ENCODE measurements at regions not wholly inside any gene's neighbourhood (a gene's known extent, or its start where the extent isn't known, plus 50 kb on each side); places are given as distances from the start of the nearest gene placed in this dataset.

DNA sequence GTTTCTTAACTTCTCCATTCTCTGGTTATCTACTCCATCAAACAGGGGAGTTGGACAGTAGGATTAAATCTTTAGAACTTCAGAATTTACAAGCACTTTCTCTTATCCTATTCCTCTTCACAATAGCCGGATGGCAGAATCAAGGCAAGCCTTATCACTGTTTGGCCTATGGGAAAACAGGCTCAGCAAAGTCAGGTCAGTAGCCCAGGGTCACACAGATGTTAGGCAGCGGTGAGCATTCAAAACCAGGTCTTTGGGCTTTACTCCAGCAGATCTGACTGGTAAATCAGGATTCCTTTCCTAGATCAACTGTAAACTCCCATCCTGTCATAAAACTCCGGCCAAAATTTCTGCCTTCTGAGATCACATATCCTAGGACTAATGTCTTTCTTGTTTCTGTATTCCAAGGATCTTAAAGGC, 258.4 kb downstream of the OPA1 start:
- Histone ChIP-seq H3K4me3 (ENCODE audit: extremely low read depth, insufficient read depth, low read length, poor library complexity, severe bottlenecking) (no peak overlapping the region), H3K9me3 (ENCODE audit: control insufficient read depth, low read length) (peaks cover 7% of the 10 kb centered on the region), H3K27ac (ENCODE audit: low read depth, low read length, severe bottlenecking) (peak overlapping the region; percentile 18), H3K4me1 (ENCODE audit: control insufficient read depth, insufficient read depth, low read length, poor library complexity, severe bottlenecking) (peaks cover 29% of the 10 kb centered on the region), H3K36me3 (ENCODE audit: control insufficient read depth, insufficient read depth, low read length) (no peaks in the 10 kb centered on the region)
- 85 to 90% methylated on average over 1 to 3 of the region's 3 CpGs for WGBS, 2 experiments (ENCODE audit: insufficient coverage in 2 of 2)

GRCh38 chr3:193851941-193852674, 259.1 kb downstream of the OPA1 start:
- Histone ChIP-seq H3K36me3 (ENCODE audit: control insufficient read depth, insufficient read depth, low read length) (no peaks in the 10 kb centered on the region), H3K4me1 (ENCODE audit: control insufficient read depth, insufficient read depth, low read length, poor library complexity, severe bottlenecking) (peaks cover 29% of the 10 kb centered on the region), H3K9me3 (ENCODE audit: control insufficient read depth, low read length) (peaks cover 7% of the 10 kb centered on the region), H3K27ac (ENCODE audit: low read depth, low read length, severe bottlenecking) (peak overlapping the region; percentile 18), H3K4me3 (ENCODE audit: extremely low read depth, insufficient read depth, low read length, poor library complexity, severe bottlenecking) (no peak overlapping the region)
- WGBS, 2 experiments (ENCODE audit: insufficient coverage in 2 of 2) = 21 to 39% methylated on average over 8 to 9 of the region's 13 CpGs

GRCh38 chr3:193852901-193853300, 259.9 kb downstream of the OPA1 start:
- no peak overlapping the region for H3K27ac ChIP-seq (ENCODE audit: low read depth, low read length, severe bottlenecking)
- peaks cover 29% of the 10 kb centered on the region for H3K4me1 ChIP-seq (ENCODE audit: control insufficient read depth, insufficient read depth, low read length, poor library complexity, severe bottlenecking)
- H3K36me3 ChIP-seq (ENCODE audit: control insufficient read depth, insufficient read depth, low read length) = no peaks in the 10 kb centered on the region
- no CpG with 5 or more reads among the region's 1 CpG for WGBS, 2 experiments (ENCODE audit: insufficient coverage in 2 of 2)
- H3K4me3 ChIP-seq (ENCODE audit: extremely low read depth, insufficient read depth, low read length, poor library complexity, severe bottlenecking) = no peak overlapping the region
- peaks cover 7% of the 10 kb centered on the region for H3K9me3 ChIP-seq (ENCODE audit: control insufficient read depth, low read length)

DNA sequence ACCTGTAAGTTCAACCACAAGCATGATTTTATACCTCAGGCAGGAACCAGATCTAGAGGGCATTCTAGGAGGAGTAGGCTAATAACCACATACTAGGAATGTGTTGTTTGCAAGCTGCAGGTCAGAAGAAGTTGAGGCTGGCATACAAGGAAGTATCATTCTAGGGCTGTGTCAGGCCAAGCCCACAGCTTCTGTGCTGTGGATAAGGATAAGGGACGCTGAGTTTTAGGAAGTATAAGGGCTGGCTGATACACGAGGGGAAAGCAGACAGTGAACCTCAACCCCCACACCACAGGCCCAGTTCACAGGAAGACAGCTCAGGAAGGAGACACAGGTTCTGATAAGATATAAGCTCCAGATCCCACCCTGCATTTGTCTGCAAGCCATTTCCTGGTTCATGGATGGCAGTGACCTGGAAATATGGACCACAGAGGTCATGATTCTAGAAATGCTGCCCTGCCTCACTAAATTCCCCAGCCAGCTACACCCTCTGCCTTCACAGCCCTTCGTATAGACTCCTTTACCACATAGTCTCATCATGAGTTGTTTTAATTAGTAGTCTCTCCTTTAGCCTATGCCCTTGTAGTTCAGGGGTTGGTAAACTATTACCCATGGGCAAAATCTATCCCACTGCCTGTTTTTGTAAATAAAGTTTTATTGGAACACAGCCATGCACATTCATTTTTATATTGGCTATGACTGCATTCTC, 260.7 kb downstream of the OPA1 start:
- 100% methylated on average over 1 of the region's 3 CpGs; no CpG with 5 or more reads in 1 of the 2 experiments for WGBS, 2 experiments (ENCODE audit: insufficient coverage in 2 of 2)
- H3K27ac ChIP-seq (ENCODE audit: low read depth, low read length, severe bottlenecking) = peak overlapping the region; percentile 24
- no peak overlapping the region for H3K4me3 ChIP-seq (ENCODE audit: extremely low read depth, insufficient read depth, low read length, poor library complexity, severe bottlenecking)
- H3K4me1 ChIP-seq (ENCODE audit: control insufficient read depth, insufficient read depth, low read length, poor library complexity, severe bottlenecking) = peaks cover 29% of the 10 kb centered on the region
- H3K9me3 ChIP-seq (ENCODE audit: control insufficient read depth, low read length) = peaks cover 4% of the 10 kb centered on the region
- H3K36me3 ChIP-seq (ENCODE audit: control insufficient read depth, insufficient read depth, low read length) = no peaks in the 10 kb centered on the region

GRCh38 chr3:193857996-193858395, 265.0 kb downstream of the OPA1 start:
- H3K27ac ChIP-seq (ENCODE audit: low read depth, low read length, severe bottlenecking) = no peak overlapping the region
- peaks cover 18% of the 10 kb centered on the region for H3K4me1 ChIP-seq (ENCODE audit: control insufficient read depth, insufficient read depth, low read length, poor library complexity, severe bottlenecking)
- 82 to 93% methylated on average over 2 to 3 of the region's 3 CpGs for WGBS, 2 experiments (ENCODE audit: insufficient coverage in 2 of 2)
- H3K9me3 ChIP-seq (ENCODE audit: control insufficient read depth, low read length) = no peaks in the 10 kb centered on the region
- H3K4me3 ChIP-seq (ENCODE audit: extremely low read depth, insufficient read depth, low read length, poor library complexity, severe bottlenecking) = no peak overlapping the region
- no peaks in the 10 kb centered on the region for H3K36me3 ChIP-seq (ENCODE audit: control insufficient read depth, insufficient read depth, low read length)

GRCh38 chr3:193859195-193859594, 266.2 kb downstream of the OPA1 start:
- Histone ChIP-seq H3K4me3 (ENCODE audit: extremely low read depth, insufficient read depth, low read length, poor library complexity, severe bottlenecking) (no peak overlapping the region), H3K9me3 (ENCODE audit: control insufficient read depth, low read length) (no peaks in the 10 kb centered on the region), H3K36me3 (ENCODE audit: control insufficient read depth, insufficient read depth, low read length) (no peaks in the 10 kb centered on the region), H3K27ac (ENCODE audit: low read depth, low read length, severe bottlenecking) (no peak overlapping the region), H3K4me1 (ENCODE audit: control insufficient read depth, insufficient read depth, low read length, poor library complexity, severe bottlenecking) (peaks cover 7% of the 10 kb centered on the region)
- WGBS, 2 experiments (ENCODE audit: insufficient coverage in 2 of 2) = 92 to 100% methylated on average over 1 to 2 of the region's 3 CpGs

DNA sequence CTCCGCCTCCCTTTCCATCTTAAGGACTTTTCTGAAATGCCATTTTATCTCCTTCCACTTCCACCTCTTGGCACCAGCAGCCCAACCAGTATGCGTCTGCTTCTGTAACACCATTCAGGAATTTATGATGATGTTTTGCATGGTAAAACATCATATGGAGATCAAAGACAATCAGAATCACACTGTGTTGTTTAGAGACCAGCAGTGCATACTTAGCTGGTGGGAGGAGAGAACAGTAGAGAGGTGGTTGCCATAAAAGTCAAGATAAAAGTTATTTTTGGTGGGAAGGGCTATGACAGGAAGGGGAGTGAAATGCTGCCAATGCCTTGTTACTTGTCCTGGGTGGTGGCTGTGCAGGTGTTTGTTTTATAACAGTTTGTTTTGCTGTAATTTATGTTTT, 268.0 kb downstream of the OPA1 start:
- H3K4me3 ChIP-seq (ENCODE audit: extremely low read depth, insufficient read depth, low read length, poor library complexity, severe bottlenecking) = no peak overlapping the region
- H3K4me1 ChIP-seq (ENCODE audit: control insufficient read depth, insufficient read depth, low read length, poor library complexity, severe bottlenecking) = peaks cover 13% of the 10 kb centered on the region
- no peaks in the 10 kb centered on the region for H3K9me3 ChIP-seq (ENCODE audit: control insufficient read depth, low read length)
- H3K36me3 ChIP-seq (ENCODE audit: control insufficient read depth, insufficient read depth, low read length) = no peaks in the 10 kb centered on the region
- H3K27ac ChIP-seq (ENCODE audit: low read depth, low read length, severe bottlenecking) = no peak overlapping the region
- no CpG with 5 or more reads among the region's 2 CpGs for WGBS, 2 experiments (ENCODE audit: insufficient coverage in 2 of 2)

DNA sequence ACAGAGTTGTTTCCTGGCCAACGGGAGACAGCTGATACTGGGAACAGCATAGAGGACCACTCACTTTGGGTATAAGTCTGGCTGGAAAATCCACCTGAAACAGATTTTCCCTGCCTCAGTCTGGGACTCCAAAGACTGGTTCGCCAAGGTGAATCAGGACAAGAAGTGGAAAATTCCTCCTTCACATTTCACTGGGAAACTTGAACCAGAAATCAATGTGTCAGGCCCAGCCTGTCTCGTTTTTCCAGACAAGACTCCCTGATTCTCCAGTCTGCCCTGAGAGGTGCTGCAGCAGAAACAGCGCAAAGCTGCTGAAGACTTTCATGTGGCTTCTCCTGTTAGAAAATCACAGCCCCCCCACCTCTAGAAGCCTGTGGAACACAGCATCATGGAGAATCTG, 269.8 kb downstream of the OPA1 start:
- WGBS, 2 experiments (ENCODE audit: insufficient coverage in 2 of 2) = 96 to 98% methylated on average over 4 of the region's 4 CpGs
- Histone ChIP-seq H3K27ac (ENCODE audit: low read depth, low read length, severe bottlenecking) (no peak overlapping the region), H3K4me1 (ENCODE audit: control insufficient read depth, insufficient read depth, low read length, poor library complexity, severe bottlenecking) (peaks cover 21% of the 10 kb centered on the region), H3K9me3 (ENCODE audit: control insufficient read depth, low read length) (no peaks in the 10 kb centered on the region), H3K36me3 (ENCODE audit: control insufficient read depth, insufficient read depth, low read length) (no peaks in the 10 kb centered on the region), H3K4me3 (ENCODE audit: extremely low read depth, insufficient read depth, low read length, poor library complexity, severe bottlenecking) (no peak overlapping the region)

GRCh38 chr3:193863657-193864357, 270.8 kb downstream of the OPA1 start:
- no peaks in the 10 kb centered on the region for H3K9me3 ChIP-seq (ENCODE audit: control insufficient read depth, low read length)
- H3K4me1 ChIP-seq (ENCODE audit: control insufficient read depth, insufficient read depth, low read length, poor library complexity, severe bottlenecking) = peaks cover 31% of the 10 kb centered on the region
- no peak overlapping the region for H3K4me3 ChIP-seq (ENCODE audit: extremely low read depth, insufficient read depth, low read length, poor library complexity, severe bottlenecking)
- WGBS, 2 experiments (ENCODE audit: insufficient coverage in 2 of 2) = 91 to 94% methylated on average over 7 to 9 of the region's 9 CpGs
- no peak overlapping the region for H3K27ac ChIP-seq (ENCODE audit: low read depth, low read length, severe bottlenecking)
- no peaks in the 10 kb centered on the region for H3K36me3 ChIP-seq (ENCODE audit: control insufficient read depth, insufficient read depth, low read length)

DNA sequence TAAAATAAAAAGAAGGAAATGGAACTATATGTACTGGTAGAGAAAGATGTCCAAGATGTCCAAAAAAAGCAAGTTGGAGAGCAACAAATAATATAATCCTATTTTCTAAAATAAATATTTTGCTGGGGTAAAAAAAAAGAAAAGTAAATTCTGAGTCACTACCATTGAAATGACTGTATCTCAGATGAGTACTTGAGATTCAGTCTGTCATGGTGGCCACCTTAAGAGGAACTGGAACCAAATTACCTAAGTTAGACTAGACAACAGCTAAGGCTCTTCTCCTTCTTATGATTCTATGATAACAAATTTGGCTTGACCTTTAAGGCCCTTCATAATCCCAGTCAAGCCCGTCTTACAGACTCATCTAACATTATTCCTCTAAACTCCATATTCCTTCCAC, 270.6 kb upstream of the HES1 start:
- H3K4me3 ChIP-seq (ENCODE audit: extremely low read depth, insufficient read depth, low read length, poor library complexity, severe bottlenecking) = no peak overlapping the region
- H3K9me3 ChIP-seq (ENCODE audit: control insufficient read depth, low read length) = no peaks in the 10 kb centered on the region
- H3K36me3 ChIP-seq (ENCODE audit: control insufficient read depth, insufficient read depth, low read length) = no peaks in the 10 kb centered on the region
- 100% methylated on average over 1 of the region's 1 CpG for WGBS, 2 experiments (ENCODE audit: insufficient coverage in 2 of 2)
- peaks cover 43% of the 10 kb centered on the region for H3K4me1 ChIP-seq (ENCODE audit: control insufficient read depth, insufficient read depth, low read length, poor library complexity, severe bottlenecking)
- no peak overlapping the region for H3K27ac ChIP-seq (ENCODE audit: low read depth, low read length, severe bottlenecking)

Data from mesodermal cell (in vitro differentiated cells).